PC-3 (cell line): ENCODE measurements at regions not wholly inside any gene's neighbourhood (a gene's known extent, or its start where the extent isn't known, plus 50 kb on each side); places are given as distances from the start of the nearest gene placed in this dataset.
"Not testable (repeated sequence)": the region's sequence is repeated elsewhere in the genome, so short reads cannot be mapped to it uniquely, and the experiment has no call there.

Experiments
- EZH2phosphoT487 ChIP-seq: fragments of 300-600 bp; sonication (generic); IDR thresholded peaks from 2 replicates; pipeline ENCODE4 v1.6.1; 2018; ENCODE audit warnings: mild to moderate bottlenecking, antibody characterized with exemption, low read length, borderline replicate concordance
- TF ChIP-seq, protein P1 (sequence below): fragments of 300-600 bp; sonication (generic); conservative IDR thresholded peaks from 2 replicates; pipeline ENCODE4 v1.5.1; 2017; ENCODE audit warnings: antibody characterized with exemption, low read depth, mild to moderate bottlenecking, low read length

DNA sequence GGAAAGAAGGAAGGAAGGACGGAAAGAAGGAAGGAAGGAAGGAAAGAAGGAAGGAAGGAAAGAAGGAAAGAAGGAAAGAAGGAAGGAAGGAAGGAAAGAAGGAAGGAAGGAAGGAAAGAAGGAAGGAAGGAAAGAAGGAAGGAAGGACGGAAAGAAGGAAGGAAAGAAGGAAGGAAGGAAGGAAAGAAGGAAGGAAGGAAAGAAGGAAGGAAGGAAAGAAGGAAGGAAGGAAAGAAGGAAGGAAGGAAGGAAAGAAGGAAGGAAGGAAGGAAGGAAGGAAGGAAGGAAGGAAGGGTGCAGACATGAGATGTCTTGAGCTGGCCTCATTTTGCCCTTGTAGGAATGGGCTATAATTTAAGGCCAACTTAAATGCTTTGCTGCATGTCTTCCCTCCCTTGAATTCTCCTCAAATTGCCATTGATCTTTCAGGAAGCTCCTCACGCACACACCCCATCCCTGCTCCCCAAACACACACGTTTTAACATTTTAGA lies 172.1 kb upstream of the NOX3 start:
- TF ChIP-seq, protein P1, sequence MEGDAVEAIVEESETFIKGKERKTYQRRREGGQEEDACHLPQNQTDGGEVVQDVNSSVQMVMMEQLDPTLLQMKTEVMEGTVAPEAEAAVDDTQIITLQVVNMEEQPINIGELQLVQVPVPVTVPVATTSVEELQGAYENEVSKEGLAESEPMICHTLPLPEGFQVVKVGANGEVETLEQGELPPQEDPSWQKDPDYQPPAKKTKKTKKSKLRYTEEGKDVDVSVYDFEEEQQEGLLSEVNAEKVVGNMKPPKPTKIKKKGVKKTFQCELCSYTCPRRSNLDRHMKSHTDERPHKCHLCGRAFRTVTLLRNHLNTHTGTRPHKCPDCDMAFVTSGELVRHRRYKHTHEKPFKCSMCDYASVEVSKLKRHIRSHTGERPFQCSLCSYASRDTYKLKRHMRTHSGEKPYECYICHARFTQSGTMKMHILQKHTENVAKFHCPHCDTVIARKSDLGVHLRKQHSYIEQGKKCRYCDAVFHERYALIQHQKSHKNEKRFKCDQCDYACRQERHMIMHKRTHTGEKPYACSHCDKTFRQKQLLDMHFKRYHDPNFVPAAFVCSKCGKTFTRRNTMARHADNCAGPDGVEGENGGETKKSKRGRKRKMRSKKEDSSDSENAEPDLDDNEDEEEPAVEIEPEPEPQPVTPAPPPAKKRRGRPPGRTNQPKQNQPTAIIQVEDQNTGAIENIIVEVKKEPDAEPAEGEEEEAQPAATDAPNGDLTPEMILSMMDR: not testable (repeated sequence)
- not testable (repeated sequence) for TF ChIP-seq EZH2phosphoT487
